ENCODE measurements at regions not wholly inside any gene's neighbourhood (a gene's known extent, or its start where the extent isn't known, plus 50 kb on each side); places are given as distances from the start of the nearest gene placed in this dataset.
"Not testable (repeated sequence)": the region's sequence is repeated elsewhere in the genome, so short reads cannot be mapped to it uniquely, and the experiment has no call there.

DNA sequence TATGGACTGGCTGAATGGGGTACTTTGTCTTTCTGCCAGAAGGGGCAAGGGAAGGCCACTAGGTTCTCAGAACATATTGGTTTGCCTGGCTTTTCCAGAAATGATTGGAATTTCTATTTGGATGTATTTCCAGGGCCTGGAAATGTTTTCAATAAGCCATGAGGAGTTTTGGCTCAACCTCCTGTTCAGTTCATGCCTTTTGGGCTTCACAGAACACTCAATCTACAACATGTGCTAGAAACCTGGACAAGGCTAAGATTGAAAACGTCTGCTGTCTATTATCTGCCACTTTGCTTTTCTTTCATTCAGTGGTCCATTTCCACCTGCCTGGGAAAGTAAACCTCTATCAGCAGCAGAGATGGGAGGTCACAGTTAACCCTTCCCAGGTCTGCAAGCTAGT is 793.4 kb downstream of the TENT5A start:
- no peak overlapping the region for H3K4me3 ChIP-seq

DNA sequence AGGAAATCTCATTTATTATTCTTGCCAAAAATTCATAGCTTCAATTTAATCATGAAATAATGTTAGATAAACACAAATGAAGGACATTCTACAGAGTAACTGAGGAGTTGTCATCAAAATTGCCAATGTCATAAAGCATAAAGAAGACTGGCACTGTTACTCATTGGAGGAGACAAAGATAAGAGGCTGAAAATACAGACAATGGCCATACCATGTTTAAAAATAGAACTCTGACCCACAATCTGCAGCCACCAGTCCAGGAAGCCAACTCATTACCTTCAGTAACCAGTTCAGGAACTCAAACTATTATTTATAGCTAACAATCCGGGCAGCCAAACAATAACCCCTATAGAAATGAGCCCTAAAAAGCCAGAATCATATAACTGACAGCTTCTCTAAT is 795.6 kb downstream of the TENT5A start:
- H3K9me3 ChIP-seq: no peaks in the 10 kb centered on the region
- intact Hi-C loops (cut with DNase I; ENCODE audit: low total_unique reads): no loop called here
- H3K4me3 ChIP-seq: no peak overlapping the region
- H3K27me3 ChIP-seq: no peaks in the 10 kb centered on the region
- H3K36me3 ChIP-seq (ENCODE audit: low read depth, missing control alignments): no peaks in the 10 kb centered on the region
- DNase-seq: no peak
- H3K27ac ChIP-seq: no peak overlapping the region
- 76 to 92% methylated on average over 1 of the region's 1 CpG for WGBS, 2 donors
- no peak for TF ChIP-seq POLR2A (IDR thresholded peaks at IDR 0.05)
- TF ChIP-seq, protein P1, sequence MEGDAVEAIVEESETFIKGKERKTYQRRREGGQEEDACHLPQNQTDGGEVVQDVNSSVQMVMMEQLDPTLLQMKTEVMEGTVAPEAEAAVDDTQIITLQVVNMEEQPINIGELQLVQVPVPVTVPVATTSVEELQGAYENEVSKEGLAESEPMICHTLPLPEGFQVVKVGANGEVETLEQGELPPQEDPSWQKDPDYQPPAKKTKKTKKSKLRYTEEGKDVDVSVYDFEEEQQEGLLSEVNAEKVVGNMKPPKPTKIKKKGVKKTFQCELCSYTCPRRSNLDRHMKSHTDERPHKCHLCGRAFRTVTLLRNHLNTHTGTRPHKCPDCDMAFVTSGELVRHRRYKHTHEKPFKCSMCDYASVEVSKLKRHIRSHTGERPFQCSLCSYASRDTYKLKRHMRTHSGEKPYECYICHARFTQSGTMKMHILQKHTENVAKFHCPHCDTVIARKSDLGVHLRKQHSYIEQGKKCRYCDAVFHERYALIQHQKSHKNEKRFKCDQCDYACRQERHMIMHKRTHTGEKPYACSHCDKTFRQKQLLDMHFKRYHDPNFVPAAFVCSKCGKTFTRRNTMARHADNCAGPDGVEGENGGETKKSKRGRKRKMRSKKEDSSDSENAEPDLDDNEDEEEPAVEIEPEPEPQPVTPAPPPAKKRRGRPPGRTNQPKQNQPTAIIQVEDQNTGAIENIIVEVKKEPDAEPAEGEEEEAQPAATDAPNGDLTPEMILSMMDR (IDR thresholded peaks at IDR 0.05): no peak
- no peaks in the 10 kb centered on the region for H3K4me1 ChIP-seq

More for the DNA sequence above, 793.4 kb downstream of the TENT5A start:
- 12 to 25% methylated on average over 1 of the region's 1 CpG for WGBS, 2 donors
- no peaks in the 10 kb centered on the region for H3K9me3 ChIP-seq
- no peak overlapping the region for H3K27ac ChIP-seq
- H3K36me3 ChIP-seq (ENCODE audit: low read depth, missing control alignments): no peaks in the 10 kb centered on the region
- H3K27me3 ChIP-seq: no peaks in the 10 kb centered on the region
- TF ChIP-seq POLR2A (IDR thresholded peaks at IDR 0.05): no peak
- TF ChIP-seq, protein P1 (IDR thresholded peaks at IDR 0.05): no peak
- intact Hi-C loops (cut with DNase I; ENCODE audit: low total_unique reads): no loop called here
- no peak for DNase-seq
- H3K4me1 ChIP-seq: no peaks in the 10 kb centered on the region

DNA sequence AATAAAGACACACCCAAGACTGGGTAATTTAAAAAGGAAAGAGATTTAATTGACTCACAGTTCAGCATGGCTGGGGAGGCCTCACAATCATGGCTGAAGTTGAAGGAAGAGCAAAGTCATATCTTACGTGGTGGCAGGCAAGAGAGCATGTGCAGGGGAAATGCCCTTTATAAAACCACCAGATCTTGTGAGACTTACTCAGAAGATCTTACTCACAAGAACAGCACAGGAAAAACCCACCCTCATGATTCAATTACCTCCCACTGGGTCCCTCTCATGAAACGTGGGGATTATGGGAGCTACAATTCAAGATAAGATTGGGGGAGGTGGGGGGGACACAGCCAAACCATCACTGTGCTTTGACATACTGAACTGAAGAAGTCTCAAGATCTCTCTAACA is 800.0 kb downstream of the TENT5A start:
- H3K4me1 ChIP-seq; H3K27me3 ChIP-seq; H3K4me3 ChIP-seq; H3K36me3 ChIP-seq (ENCODE audit: low read depth, missing control alignments); intact Hi-C loops (cut with DNase I; ENCODE audit: low total_unique reads); DNase-seq; H3K27ac ChIP-seq; H3K9me3 ChIP-seq: not testable (repeated sequence)
- 66 to 72% methylated on average over 2 of the region's 2 CpGs for WGBS, 2 donors

DNA sequence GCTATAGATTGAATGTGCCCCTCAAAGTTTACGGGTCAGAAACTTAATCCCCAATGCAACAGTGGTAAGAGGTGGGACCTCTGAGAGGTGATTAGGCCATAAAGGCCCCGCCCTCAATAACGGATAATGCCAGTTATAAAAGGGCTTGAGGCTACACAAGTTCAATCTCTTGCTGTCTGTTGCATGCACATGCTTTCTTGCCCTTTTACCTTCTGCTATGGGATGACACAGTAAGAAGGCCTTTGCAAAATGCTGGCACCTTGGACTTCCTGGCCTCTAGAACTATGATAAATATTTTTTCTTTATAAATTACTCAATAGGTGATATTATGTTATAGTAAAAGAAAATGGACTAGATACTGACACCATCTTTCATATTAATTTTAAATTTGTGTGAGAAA is 806.1 kb downstream of the TENT5A start:
- Histone ChIP-seq H3K36me3 (ENCODE audit: low read depth, missing control alignments) (no peaks in the 10 kb centered on the region), H3K9me3 (no peaks in the 10 kb centered on the region), H3K4me1 (no peaks in the 10 kb centered on the region), H3K27me3 (no peaks in the 10 kb centered on the region), H3K4me3 (no peak overlapping the region), H3K27ac (no peak overlapping the region)
- intact Hi-C loops (cut with DNase I; ENCODE audit: low total_unique reads): no loop called here
- no peak for DNase-seq
- TF ChIP-seq POLR2A (IDR thresholded peaks at IDR 0.05): no peak
- TF ChIP-seq, protein P1 (IDR thresholded peaks at IDR 0.05): no peak
- 64 to 93% methylated on average over 3 of the region's 3 CpGs for WGBS, 2 donors

DNA sequence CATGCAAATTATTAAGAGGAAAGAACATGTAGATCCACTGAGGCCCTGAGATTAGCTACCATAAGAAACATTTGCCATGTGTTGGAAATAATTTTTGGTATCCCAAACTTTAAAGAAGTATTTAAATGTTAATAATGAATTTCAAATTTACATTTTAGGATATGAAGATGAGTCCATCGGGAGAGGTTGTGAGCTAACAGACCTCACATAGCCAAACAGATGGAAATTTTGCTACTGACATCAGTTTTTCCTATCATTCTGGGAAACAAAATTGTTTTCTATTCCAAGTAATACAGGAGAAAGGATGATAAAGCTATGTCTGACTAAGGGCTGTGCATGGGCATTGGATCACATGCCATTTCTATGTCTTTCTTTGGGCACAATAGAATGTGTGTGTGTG is 809.6 kb downstream of the TENT5A start:
- no peaks in the 10 kb centered on the region for H3K4me1 ChIP-seq
- H3K27ac ChIP-seq: no peak overlapping the region
- intact Hi-C loops (cut with DNase I; ENCODE audit: low total_unique reads): no loop called here
- no peaks in the 10 kb centered on the region for H3K36me3 ChIP-seq (ENCODE audit: low read depth, missing control alignments)
- H3K27me3 ChIP-seq: no peaks in the 10 kb centered on the region
- DNase-seq: no peak
- 43 to 58% methylated on average over 1 of the region's 1 CpG for WGBS, 2 donors
- no peaks in the 10 kb centered on the region for H3K9me3 ChIP-seq
- H3K4me3 ChIP-seq: no peak overlapping the region
- TF ChIP-seq, protein P1 (IDR thresholded peaks at IDR 0.05): no peak
- TF ChIP-seq POLR2A (IDR thresholded peaks at IDR 0.05): no peak

Measured in testis (tissue), 2 donors.